WTC11 (cell line): ENCODE measurements at regions not wholly inside any gene's neighbourhood (a gene's known extent, or its start where the extent isn't known, plus 50 kb on each side); places are given as distances from the start of the nearest gene placed in this dataset.

ENCODE experiments used
- ATF1 ChIP-seq: sonication (generic); formaldehyde crosslinking; IDR thresholded peaks from 2 replicates; pipeline ENCODE4 v1.8.1; 2023; ENCODE audit warnings: mild to moderate bottlenecking, moderate library complexity, missing genetic modification reagents
- CBFB ChIP-seq: sonication (generic); formaldehyde crosslinking; IDR thresholded peaks from 2 replicates; pipeline ENCODE4 v1.8.1; 2022; ENCODE audit warnings: mild to moderate bottlenecking, low read depth, missing genetic modification reagents
- CREB1 ChIP-seq: sonication (generic); formaldehyde crosslinking; IDR thresholded peaks from 2 replicates; pipeline ENCODE4 v1.8.0; 2023; ENCODE audit warnings: mild to moderate bottlenecking, missing genetic modification reagents
- FOXJ3 ChIP-seq: sonication (generic); formaldehyde crosslinking; IDR thresholded peaks from 2 replicates; pipeline ENCODE4 v1.9.0; 2021; ENCODE audit warnings: missing genetic modification reagents, mild to moderate bottlenecking, borderline replicate concordance
- IRF2 ChIP-seq: sonication (generic); formaldehyde crosslinking; IDR thresholded peaks from 2 replicates; pipeline ENCODE4 v1.8.0; 2022; ENCODE audit warnings: low read depth, missing genetic modification reagents, borderline replicate concordance
- MXD4 ChIP-seq: fragments of 250-450 bp; sonication (Bioruptor Pico); IDR thresholded peaks from 2 replicates; pipeline ENCODE4 v1.8.0; 2021; ENCODE audit warnings: mild to moderate bottlenecking, moderate library complexity, borderline replicate concordance
- NR1H2 ChIP-seq: sonication (generic); formaldehyde crosslinking; IDR thresholded peaks from 2 replicates; pipeline ENCODE4 v1.9.0; 2021; ENCODE audit warnings: mild to moderate bottlenecking, moderate library complexity, missing genetic modification reagents
- SMAD3 ChIP-seq: sonication (generic); formaldehyde crosslinking; IDR thresholded peaks from 2 replicates; pipeline ENCODE4 v1.8.0; 2022; ENCODE audit warnings: missing genetic modification reagents, mild to moderate bottlenecking, borderline replicate concordance
- TCF7 ChIP-seq: sonication (generic); formaldehyde crosslinking; IDR thresholded peaks from 2 replicates; pipeline ENCODE4 v1.8.0; 2022; ENCODE audit warnings: mild to moderate bottlenecking, low read depth, missing genetic modification reagents, moderate library complexity
- ZNF121 ChIP-seq: sonication (generic); formaldehyde crosslinking; IDR thresholded peaks from 2 replicates; pipeline ENCODE4 v1.8.0; 2023; ENCODE audit warnings: missing genetic modification reagents
- TF ChIP-seq, protein P1 (sequence below): fragments of 200-600 bp; IDR thresholded peaks from 2 replicates; pipeline ENCODE4 v1.8.0; 2022; ENCODE audit warnings: antibody characterized with exemption
- TF ChIP-seq, protein P2 (sequence below): fragments of 250-450 bp; sonication (Bioruptor Pico); IDR thresholded peaks from 2 replicates; pipeline ENCODE4 v1.9.0; 2021; ENCODE audit warnings: mild to moderate bottlenecking
- TF ChIP-seq, protein P3 (sequence below): sonication (generic); formaldehyde crosslinking; IDR thresholded peaks from 2 replicates; pipeline ENCODE4 v1.8.1; 2023; ENCODE audit warnings: mild to moderate bottlenecking, missing genetic modification reagents, moderate library complexity
- TF ChIP-seq, protein P4 (sequence below): sonication (generic); formaldehyde crosslinking; IDR thresholded peaks from 2 replicates; pipeline ENCODE4 v1.8.0; 2022; ENCODE audit warnings: mild to moderate bottlenecking, missing genetic modification reagents

DNA sequence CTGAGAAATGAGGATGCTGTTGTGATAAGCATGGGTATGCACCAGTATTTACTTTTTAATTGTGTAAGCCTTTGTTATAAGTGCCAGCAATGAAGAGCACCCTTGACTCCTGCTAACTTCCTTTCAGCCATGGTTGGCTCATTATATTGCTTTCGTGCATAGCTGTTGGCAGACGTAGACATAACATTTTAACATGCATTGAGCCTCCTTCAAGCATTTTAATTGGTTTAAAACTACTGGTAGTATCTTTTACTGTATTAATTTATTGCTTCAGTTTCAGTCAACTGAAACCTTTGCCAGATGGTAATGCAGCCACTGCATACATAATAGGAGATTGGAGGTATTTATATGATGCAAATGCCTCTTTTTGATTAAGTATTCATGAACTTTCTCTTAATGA lies 1285.4 kb downstream of the PCDH18 start:
- TF ChIP-seq, protein P1, sequence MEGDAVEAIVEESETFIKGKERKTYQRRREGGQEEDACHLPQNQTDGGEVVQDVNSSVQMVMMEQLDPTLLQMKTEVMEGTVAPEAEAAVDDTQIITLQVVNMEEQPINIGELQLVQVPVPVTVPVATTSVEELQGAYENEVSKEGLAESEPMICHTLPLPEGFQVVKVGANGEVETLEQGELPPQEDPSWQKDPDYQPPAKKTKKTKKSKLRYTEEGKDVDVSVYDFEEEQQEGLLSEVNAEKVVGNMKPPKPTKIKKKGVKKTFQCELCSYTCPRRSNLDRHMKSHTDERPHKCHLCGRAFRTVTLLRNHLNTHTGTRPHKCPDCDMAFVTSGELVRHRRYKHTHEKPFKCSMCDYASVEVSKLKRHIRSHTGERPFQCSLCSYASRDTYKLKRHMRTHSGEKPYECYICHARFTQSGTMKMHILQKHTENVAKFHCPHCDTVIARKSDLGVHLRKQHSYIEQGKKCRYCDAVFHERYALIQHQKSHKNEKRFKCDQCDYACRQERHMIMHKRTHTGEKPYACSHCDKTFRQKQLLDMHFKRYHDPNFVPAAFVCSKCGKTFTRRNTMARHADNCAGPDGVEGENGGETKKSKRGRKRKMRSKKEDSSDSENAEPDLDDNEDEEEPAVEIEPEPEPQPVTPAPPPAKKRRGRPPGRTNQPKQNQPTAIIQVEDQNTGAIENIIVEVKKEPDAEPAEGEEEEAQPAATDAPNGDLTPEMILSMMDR = no peak
- TF ChIP-seq CBFB = no peak
- TF ChIP-seq CREB1 = no peak
- TF ChIP-seq, protein P2, sequence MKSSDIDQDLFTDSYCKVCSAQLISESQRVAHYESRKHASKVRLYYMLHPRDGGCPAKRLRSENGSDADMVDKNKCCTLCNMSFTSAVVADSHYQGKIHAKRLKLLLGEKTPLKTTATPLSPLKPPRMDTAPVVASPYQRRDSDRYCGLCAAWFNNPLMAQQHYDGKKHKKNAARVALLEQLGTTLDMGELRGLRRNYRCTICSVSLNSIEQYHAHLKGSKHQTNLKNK (CRISPR knock-in tag) = no peak
- TF ChIP-seq FOXJ3 (CRISPR knock-in tag) = no peak
- no peak for TF ChIP-seq SMAD3 (CRISPR knock-in tag)
- TF ChIP-seq, protein P3, sequence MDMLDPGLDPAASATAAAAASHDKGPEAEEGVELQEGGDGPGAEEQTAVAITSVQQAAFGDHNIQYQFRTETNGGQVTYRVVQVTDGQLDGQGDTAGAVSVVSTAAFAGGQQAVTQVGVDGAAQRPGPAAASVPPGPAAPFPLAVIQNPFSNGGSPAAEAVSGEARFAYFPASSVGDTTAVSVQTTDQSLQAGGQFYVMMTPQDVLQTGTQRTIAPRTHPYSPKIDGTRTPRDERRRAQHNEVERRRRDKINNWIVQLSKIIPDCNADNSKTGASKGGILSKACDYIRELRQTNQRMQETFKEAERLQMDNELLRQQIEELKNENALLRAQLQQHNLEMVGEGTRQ (CRISPR knock-in tag) = no peak
- no peak for TF ChIP-seq IRF2 (CRISPR knock-in tag)
- TF ChIP-seq ZNF121 = no peak
- TF ChIP-seq, protein P4, sequence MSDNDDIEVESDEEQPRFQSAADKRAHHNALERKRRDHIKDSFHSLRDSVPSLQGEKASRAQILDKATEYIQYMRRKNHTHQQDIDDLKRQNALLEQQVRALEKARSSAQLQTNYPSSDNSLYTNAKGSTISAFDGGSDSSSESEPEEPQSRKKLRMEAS (CRISPR knock-in tag) = no peak
- no peak for TF ChIP-seq MXD4 (CRISPR knock-in tag)
- no peak for TF ChIP-seq NR1H2
- TF ChIP-seq ATF1 (CRISPR knock-in tag) = no peak
- TF ChIP-seq TCF7 (CRISPR knock-in tag) = no peak
